ENCODE measurements at regions not wholly inside any gene's neighbourhood (a gene's known extent, or its start where the extent isn't known, plus 50 kb on each side); places are given as distances from the start of the nearest gene placed in this dataset.

DNA sequence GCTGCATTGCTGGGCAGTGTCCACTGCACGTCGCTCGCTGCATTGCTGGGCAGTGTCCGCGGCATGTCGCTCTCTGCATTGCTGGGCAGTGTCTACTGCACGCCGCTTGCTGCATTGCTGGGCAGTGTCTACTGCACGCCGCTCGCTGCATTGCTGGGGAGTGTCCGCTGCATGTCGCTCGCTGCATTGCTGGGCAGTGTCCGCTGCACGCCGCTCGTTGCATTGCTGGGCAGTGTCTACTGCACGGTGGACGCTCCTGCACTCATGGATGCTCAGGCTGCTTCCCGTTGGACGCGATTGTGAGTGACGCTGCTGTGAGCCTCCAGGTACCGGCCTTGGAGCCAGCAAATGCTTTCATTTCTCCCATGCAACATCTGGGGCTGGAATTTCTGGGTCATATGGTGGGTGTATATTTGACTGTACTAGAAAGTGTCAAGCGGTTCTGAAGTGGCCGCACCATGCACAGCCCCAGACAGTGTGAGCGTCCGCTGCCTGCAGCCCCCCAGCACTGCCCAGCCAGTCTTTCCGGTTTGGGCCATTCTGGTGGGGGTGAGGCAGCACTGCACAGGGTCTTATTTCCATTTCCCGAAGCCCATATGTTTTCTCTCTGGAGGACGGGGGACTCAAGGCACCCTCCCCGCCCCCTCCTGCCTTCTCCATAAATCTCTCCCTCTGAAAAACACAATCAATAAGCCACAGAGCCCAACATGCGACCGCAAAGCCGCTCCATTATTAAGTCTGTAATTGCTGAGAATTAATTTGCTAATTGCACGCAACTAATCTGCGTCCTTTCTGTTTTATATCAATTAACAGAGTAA is 97.4 kb downstream of the YTHDF1 start:
- TF ChIP-seq CTCF (IDR thresholded peaks at IDR 0.05) (no peak), ZFX (IDR thresholded peaks at IDR 0.05; ENCODE audit: borderline replicate concordance) (no peak)

Data from 22Rv1 (cell line).